ENCODE measurements at regions not wholly inside any gene's neighbourhood (a gene's known extent, or its start where the extent isn't known, plus 50 kb on each side); places are given as distances from the start of the nearest gene placed in this dataset.

DNA sequence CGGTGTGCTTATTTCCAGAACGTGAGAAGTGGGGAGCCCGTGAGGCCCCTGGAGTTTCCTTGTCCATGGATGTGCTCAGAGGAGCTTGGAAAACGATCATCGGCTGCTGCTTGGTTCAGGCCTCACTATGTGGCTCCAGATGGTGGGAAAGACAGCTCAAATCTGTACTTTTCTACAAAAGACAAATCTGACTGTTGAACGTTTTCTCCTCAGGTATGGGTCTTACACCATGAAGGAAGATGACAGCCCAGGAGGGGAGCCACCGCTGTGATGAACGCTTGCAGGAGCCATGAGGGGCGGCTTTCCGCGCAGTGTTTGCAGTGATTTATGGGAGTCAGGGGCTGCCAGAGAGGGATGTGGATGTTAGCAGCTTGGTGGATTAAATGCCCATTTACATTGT is 109.4 kb upstream of the E2F8 start:
- CTCF ChIA-PET (ENCODE audit: partially characterized antibody): interaction anchor here (0.6 to 0.7 kb wide), 2 partner anchors 204 to 352 kb away, joined by 3 read pairs; no protein-coding TSS in a partner anchor
- peaks cover 5 to 6% of the 10 kb centered on the region in 2 experiments for H4K20me1 ChIP-seq (replicated peaks in 1 of 2; ENCODE audit: control insufficient read depth in 1 of 2, insufficient read depth in 2 of 2, low read length in 2 of 2)
- H3K18ac ChIP-seq (ENCODE audit: extremely low read depth, low read length): no peak overlapping the region
- no peak overlapping the region for H2AFZ ChIP-seq (ENCODE audit: low read length)
- no peak overlapping the region for H2AK5ac ChIP-seq (ENCODE audit: low read depth, low read length)
- no peak overlapping the region for H4K91ac ChIP-seq (replicated peaks; ENCODE audit: insufficient read length, low read length)
- no peak overlapping the region for H3K23ac ChIP-seq (ENCODE audit: insufficient read length)
- H3K36me3 ChIP-seq (ENCODE audit: control insufficient read depth in 2 of 4, insufficient read depth in 4 of 4, low read length in 3 of 4): no peaks in the 10 kb centered on the region
- FAIRE-seq (no peak), DNase-seq (ENCODE audit: low read depth in 1 of 2, low spot score in 2 of 2) (no peak)
- no peak overlapping the region for H3K56ac ChIP-seq (replicated peaks; ENCODE audit: insufficient read length, low read depth, low read length)
- no peak overlapping the region for H2BK12ac ChIP-seq (ENCODE audit: low read depth, low read length)
- H2BK15ac ChIP-seq (ENCODE audit: low read length): no peak overlapping the region
- H3K4me1 ChIP-seq (replicated peaks in 1 of 4; ENCODE audit: control insufficient read depth in 3 of 4, insufficient read depth in 4 of 4, low read length in 3 of 4): peaks cover 0 to 7% (median 5%) of the 10 kb centered on the region in 4 experiments; a peak in 5 of 7 replicates
- H2BK5ac ChIP-seq (ENCODE audit: low read depth, low read length): no peak overlapping the region
- POLR2A ChIA-PET (ENCODE audit: partially characterized antibody): no interaction called here
- no peak overlapping the region for H4K8ac ChIP-seq (ENCODE audit: extremely low read depth, insufficient read depth, low read length)
- H3K14ac ChIP-seq (ENCODE audit: insufficient read length): no peak overlapping the region
- no peaks in the 10 kb centered on the region for H3K79me2 ChIP-seq (ENCODE audit: control insufficient read depth in 1 of 2, insufficient read depth in 2 of 2, low read length in 2 of 2)
- H4K5ac ChIP-seq (ENCODE audit: insufficient read length, low read depth, low read length): no peak overlapping the region
- peaks cover 16 to 34% (median 31%) of the 10 kb centered on the region in 4 experiments for H3K27me3 ChIP-seq (replicated peaks in 1 of 4; ENCODE audit: control insufficient read depth in 3 of 4, extremely low read depth in 1 of 4, insufficient read depth in 3 of 4, low read length in 3 of 4)
- no peak overlapping the region for H3K9ac ChIP-seq (replicated peaks in 1 of 4; ENCODE audit: extremely low read depth in 1 of 4, low read depth in 3 of 4, low read length in 3 of 4)
- H3K9me3 ChIP-seq (ENCODE audit: insufficient read depth in 2 of 2, low read depth in 1 of 2, low read length in 1 of 2): no peaks in the 10 kb centered on the region
- H3K4me3 ChIP-seq (ENCODE audit: extremely low read depth in 1 of 4, insufficient read depth in 2 of 4, low read depth in 3 of 4, low read length in 4 of 4): no peak overlapping the region
- no peaks in the 10 kb centered on the region for H3K79me1 ChIP-seq (ENCODE audit: low read depth, low read length)
- H3K4me2 ChIP-seq (ENCODE audit: insufficient read depth in 1 of 2, low read depth in 2 of 2, low read length in 2 of 2): no peak overlapping the region
- no peak overlapping the region for H2BK20ac ChIP-seq (ENCODE audit: low read length)
- no peak overlapping the region for H3K27ac ChIP-seq (ENCODE audit: low read depth, low read length)
- 83% methylated on average over 11 of the region's 11 CpGs; no CpG with 5 or more reads in 1 of the 2 experiments for WGBS, 2 experiments (ENCODE audit: extremely low coverage in 1 of 2, insufficient coverage in 1 of 2, insufficient read length in 1 of 2, insufficient replicate concordance in 2 of 2, low coverage in 1 of 2, low lambda C conversion rate in 2 of 2, missing lambda C conversion rate in 1 of 2)
- no peak overlapping the region for H3K4ac ChIP-seq (replicated peaks; ENCODE audit: insufficient read length, low read depth, low read length)
- H2BK120ac ChIP-seq (replicated peaks; ENCODE audit: low read depth, low read length): no peak overlapping the region
- H3K23me2 ChIP-seq (ENCODE audit: low read depth, low read length): peaks cover 6% of the 10 kb centered on the region; the same call in 1 of the 2 replicates
- no peak for TF ChIP-seq CHD1 (IDR thresholded peaks at IDR 0.05; ENCODE audit: low read depth, low read length)
- TF ChIP-seq MAFK (IDR thresholded peaks at IDR 0.05; ENCODE audit: low read depth, low read length): no peak
- TF ChIP-seq SP4 (IDR thresholded peaks at IDR 0.05; ENCODE audit: low read length): no peak
